ENCODE measurements at regions not wholly inside any gene's neighbourhood (a gene's known extent, or its start where the extent isn't known, plus 50 kb on each side); places are given as distances from the start of the nearest gene placed in this dataset.

DNA sequence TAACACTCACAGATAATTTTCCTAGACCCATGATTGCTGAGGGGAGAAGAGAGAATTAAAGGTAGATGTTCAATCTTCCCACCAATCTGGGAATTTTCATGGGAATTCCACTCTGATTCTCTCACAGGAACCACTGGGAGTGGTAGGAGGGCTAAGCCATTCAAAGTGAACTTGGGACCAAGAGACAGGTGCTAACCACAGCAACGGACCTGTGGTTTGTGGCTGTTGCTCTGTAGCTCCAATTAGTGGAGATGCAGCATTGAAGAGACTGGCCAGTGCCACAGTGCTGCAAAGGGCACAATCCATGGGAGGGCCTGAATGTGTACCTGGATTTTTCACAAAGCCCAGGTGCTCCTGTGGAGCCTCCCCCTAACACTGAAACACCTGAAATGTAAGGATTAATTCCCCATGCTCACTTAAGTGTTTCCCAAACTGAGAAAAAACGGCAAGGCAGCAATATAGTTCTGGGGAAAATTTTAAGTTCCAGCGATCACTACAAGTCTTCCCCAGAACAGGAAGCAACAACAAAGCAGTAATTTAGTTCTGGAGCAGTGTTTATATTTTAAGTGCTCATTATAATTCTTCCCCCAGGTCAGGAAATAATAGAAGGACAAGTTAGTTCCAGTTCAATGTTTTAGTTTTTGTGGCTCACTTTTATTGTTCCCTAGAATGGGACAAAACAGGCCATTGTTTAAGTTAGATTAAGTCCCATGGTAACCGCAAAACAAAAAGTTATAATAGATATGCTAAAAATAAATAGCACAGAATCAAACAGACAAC is 1045.8 kb downstream of the CNTNAP5 start:
- no peak for DNase-seq (ENCODE audit: low spot score)

DNA sequence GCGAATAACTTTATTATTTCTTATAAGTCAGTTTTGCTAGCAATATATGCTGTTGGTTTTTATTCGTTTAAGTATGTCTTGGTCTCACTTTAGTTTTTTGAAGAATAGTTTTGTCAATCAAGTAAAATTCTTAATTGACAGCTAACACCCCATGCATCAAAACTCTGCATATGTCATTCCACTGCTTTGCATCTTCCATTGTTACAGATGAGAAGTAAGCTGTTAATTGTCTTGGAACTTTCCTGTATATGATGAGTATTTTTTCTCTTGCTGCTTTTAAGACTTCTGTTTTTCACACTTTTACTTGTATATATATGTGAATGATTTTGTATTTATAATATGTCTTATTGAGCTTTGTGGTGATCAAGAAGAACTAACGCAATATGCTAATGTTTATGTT is 1048.4 kb downstream of the CNTNAP5 start:
- no peak for DNase-seq (ENCODE audit: low spot score)

DNA sequence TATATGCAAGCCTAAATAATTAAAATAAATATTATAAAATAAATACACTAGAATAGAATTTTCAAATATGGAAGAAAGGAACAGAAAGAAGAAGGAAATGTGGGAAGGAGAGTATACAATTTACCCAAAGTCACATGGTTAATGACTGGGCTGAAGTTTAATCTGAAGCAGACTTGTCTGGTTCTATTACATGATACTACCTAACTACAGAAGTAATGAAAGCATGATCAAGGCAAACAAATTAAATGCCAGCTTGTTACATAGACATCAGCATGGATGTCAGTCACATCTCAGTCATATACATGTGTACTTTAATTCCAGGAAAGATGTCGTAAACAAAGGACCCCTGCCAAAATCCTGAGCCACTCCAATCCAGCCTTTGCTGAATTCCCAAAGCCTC is 1060.8 kb downstream of the CNTNAP5 start:
- no peak for DNase-seq (ENCODE audit: low spot score)

DNA sequence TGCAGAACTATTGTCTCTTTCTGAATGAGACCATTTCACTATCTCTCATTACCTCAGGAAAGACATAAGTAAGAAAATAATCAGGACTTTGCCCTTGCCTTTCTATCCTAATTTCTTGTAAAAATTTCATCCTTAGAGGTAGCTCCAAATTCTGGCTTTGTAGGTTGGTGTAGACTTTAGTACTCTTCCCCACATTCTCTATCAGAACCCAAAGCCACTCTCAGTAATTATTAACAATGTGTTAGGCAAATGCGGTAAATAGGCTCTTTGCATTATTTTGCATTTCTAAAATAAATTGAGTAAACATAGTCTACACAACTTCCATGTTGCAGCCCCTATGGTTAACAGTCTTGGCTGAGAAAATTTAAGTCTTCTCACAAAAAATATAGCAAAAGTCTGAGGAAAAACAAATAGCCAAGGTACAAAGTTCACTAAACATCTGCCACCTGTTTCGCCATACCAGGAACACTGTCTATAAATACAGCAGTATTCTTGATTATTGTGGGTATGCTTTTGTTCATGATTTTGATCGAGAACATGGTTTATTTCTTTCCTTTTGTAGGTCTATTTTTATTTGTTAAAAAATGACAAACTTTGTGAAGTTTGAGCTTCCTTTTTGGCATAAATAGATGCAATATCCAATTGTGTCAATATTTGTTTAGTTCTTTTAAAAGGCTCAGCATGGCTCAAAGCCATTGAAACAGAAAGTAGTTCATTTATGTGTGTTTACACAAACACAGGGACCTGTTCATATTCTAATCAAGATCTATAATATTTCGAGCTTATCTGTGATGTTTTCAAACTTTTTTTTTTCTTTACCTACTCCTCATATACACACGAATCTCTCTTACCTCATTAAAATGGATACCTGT is 1061.5 kb downstream of the CNTNAP5 start:
- DNase-seq (ENCODE audit: low spot score), result no peak

DNA sequence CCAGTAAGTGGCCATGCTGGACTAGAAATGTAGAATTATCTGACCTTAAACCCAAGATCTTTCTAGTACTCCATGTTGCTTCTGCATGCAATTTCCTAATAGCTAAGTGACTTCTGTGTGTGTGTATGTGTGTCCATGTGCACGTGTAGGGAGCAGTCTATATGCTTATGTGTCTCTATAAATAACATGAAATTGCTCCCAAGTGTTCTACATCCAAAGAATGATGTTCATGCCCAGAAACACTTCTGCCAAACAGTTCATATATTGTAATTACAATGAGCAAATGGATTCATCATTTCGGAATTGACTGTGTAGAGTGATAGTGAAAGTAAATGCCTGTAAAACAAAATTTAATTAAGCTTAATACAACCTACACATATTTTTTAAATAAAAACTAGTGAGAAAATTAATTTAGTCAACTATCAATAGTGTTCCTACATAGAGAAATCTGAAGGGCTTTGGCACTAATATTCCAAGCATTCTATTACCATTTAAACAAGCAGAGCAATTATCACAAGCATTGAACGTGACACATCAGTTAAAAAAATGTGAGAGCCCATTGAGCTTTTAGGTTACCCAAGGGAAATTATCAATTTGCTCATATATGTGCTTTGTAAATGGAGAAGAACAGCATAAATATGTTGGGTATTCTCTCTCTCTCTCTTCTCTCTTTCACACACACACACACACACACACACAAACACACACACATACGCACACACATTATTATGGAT is 1067.4 kb downstream of the CNTNAP5 start:
- no peak for DNase-seq (ENCODE audit: low spot score)

DNA sequence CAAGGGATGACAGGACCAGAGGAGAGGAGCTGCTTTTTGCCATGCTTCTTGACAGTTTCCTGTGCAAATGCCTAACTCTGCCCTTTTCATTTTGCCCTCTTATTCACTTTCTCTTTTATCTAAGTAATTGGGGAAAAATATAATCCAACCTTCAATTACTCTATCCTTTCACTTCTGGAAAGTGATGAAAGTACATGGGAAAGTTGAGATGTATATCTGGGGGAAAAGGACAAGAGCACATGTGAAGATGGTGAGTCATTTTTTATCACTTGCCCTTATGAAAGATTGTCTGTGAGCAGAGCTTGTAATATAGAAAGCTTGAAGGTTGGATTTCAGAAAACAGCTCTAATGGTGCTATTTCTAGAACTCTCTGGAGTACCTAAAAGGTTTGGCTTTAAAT is 1070.7 kb downstream of the CNTNAP5 start:
- DNase-seq (ENCODE audit: low spot score), result no peak

DNA sequence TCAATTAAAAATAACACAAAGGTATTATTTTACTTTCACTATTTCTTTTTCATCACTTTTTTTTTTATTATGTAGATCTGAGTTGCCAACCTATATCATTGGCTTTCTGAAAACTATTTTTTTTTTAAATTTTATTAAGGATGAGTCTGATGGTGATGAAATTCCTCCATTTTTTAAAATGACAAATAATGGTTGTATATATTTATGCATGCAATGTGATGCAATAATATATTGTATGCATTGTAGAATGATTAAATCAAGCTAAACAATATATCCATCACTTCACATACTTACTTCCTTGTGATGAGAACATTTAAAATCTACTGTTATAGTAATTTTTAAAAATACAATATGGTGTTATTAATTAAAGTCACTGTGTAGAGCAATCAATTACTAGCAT is 1081.6 kb downstream of the CNTNAP5 start:
- no peak for DNase-seq (ENCODE audit: low spot score)

DNA sequence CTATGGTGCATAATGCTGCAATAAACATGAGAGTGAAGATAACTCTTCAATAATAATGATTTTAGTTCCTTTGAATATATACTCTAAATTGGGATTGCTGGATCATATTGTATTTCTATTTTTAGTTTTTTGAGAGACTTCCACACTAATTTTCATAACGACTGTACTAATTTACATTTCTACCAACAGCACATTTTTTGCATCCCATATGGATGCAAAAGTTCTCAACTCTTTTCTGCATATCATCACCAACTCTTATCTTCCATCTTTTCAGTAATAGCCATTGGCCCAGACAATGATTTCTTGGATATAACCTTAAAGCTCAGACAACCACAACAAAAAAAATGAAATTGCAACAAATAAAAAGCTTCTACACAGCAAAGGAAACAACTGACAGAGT is 1082.4 kb downstream of the CNTNAP5 start:
- DNase-seq (ENCODE audit: low spot score), result no peak

DNA sequence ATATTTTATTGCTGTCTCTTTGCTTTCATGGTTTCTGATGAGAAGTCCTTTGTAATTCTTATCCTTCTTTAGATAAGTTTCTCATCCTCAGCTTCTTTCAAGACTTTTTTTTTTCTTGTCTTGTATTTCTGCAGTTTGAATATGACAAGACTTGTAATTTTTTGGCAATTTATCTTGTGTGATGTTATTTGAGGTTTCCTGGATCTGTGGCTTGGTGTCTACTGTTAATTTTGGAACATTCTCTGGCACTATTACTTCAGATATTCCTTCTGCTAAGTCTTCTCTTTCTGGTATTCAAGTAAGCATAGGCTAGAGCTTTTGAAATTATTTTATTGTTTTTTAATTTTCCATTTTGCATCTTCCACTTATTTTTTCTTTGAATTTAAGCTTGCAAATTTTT is 1083.2 kb downstream of the CNTNAP5 start:
- DNase-seq (ENCODE audit: low spot score), result no peak

DNA sequence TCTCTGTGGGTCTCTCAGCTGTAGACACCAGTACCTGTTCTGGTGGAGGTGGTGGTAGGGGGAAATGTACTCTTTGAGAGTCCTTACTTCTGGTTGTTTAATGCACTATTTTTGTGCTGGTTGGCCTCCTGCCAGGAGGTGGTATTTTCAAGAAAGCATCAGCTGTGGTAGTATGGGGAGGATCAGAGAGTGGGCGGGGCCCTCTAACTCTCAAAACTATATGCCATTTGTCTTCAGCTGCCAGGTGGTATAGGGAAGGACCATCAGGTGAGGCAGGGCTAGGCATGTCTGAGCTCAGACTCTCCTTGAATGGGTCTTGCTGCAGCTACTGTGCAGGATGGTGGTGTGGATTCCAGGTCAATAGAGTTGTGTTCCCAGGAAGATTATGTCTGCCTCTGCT is 1100.8 kb downstream of the CNTNAP5 start:
- no peak for DNase-seq (ENCODE audit: low spot score)

DNA sequence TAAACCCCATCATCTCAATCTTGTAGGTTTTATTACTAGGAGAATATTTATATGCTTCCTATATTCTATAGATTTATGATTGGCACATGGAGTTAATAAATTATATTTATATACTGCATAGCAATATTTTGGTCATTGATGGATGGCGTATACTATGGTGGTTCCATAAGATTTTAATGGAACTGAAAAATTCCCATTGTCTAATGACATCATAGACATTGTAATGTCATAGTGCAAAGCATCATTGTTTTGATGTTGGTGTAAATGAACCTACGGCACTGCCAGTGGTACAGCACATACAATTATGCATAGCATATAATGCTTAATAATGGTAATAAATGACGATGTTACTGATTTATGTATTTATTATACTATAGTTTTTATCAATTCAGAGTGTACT is 1135.9 kb downstream of the CNTNAP5 start:
- DNase-seq (ENCODE audit: low spot score), result no peak

DNA sequence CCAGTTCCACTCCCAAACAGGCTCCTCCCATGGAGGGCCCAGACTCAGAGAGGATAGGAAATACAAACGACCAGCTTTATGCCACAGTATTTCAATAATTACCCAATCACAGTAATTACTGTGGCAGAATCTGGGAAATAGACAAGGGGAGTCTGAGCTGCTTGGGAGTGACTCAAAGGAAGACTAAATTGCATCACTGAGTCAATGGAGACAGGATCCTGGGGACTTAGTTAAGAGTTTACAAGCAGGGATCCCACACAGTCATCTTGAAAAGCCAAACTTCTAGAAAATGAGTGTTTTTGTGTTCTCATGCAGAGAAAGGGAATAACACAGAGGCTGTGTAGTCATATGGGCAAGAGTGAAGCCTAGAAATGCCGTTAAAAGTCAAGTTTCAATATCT is 1142.1 kb downstream of the CNTNAP5 start:
- no peak for DNase-seq (ENCODE audit: low spot score)

DNA sequence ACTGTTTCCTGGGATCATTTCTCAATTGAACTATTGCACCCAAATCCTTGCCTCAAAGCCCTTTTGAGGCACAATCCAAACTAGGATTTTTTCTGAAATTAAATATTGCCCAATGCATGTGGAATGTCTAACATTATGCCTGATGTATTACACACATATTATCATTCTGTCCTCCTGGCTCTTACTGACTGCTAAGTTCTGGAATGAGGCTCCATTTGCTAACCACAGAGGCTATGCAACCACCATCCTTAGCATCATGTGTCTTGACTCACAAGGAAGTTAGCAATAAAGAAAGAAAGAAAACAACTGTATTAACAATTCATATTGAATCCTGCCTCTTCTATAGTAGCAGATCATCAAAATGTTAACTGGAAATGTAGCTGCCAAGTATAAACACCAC is 1142.7 kb downstream of the CNTNAP5 start:
- DNase-seq (ENCODE audit: low spot score), result no peak

DNA sequence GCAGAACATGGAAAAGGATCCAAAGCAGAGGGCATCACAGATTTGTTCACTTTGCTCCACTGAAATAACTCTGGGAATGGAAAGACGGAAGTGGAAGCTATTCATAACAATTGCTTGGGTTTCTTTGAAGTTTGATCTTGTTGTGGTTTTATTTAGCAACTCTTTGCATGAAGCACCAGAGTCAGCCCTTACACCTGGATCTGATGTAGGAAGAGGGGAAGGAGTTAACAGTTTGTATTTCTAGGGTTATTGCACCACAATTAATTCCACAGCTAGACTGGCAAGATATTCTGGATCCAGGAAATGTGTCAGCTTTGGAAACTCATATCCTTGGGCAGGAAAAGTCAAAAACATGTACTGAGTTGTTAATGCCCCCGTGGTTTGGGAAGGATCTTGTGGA is 1143.4 kb downstream of the CNTNAP5 start:
- no peak for DNase-seq (ENCODE audit: low spot score)

DNA sequence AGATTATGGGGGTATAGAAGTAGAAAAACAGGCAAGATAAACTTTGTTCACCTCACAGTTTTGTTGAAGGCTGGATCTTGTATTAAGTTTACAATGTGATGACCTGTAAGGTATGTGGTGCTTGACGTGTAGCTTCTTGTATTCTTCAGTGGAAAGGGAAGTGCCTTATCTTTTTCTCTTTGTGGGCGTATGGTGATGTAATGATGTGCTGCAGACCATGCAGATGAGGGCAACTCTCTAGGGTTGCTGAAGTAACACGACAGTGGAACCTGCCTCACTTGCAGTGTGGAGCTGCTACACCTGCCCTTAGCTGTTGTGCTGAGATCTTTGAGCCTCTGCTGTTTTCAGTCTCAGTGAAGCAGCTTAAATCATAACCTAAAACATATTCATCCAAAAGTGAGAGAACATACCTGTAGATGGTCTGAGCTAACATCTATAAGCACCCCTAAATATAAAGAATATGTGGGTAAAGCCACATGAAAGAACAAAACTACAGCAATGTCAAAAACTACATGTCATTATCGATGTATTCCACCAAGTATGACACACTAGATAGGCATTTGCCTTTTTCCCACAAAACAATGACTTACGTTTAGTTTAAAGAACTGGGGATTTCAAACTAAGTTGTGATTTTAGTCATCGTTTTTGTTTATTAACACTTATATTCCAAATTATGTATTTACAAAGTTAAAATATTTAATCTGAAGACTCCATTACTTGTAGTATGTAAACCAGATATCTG is 1144.1 kb downstream of the CNTNAP5 start:
- DNase-seq (ENCODE audit: low spot score), result no peak

DNA sequence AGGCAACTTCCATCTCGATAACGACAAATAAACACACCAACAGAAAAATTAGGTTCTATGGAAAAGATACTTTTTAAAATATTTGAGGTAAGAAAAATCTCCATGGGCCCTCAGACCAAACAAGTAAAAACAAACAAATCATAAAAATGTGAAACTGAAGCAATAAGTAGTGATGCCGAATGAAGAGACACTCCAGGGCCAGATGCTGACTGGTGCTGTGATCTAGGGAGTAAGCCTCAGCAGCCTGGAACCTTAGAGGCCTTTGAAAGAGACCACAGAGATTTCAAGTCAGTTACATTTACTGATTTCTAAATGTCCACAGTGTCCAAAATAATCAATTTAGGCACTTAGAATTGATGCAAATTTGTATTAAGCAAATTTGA is 1144.7 kb downstream of the CNTNAP5 start:
- DNase-seq (ENCODE audit: low spot score), result no peak

DNA sequence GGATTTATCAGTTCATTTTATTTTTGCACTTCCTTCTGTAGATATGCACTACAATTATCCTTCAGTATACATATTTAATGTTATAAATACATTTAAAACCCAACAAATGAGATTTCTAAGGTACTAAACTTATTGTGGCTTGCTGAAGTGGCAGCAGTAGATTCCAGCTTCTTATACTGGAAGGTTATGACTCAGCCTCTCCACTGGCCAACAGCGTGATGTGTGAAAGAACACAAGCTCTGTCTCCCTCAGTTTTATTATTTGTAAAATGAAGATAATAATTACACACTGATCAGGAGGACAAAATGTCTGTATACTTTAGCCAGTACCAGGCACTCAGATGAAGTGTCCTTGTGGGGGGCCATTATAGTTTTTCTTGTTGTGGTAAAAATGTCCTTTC is 1147.1 kb downstream of the CNTNAP5 start:
- DNase-seq (ENCODE audit: low spot score), result no peak

DNA sequence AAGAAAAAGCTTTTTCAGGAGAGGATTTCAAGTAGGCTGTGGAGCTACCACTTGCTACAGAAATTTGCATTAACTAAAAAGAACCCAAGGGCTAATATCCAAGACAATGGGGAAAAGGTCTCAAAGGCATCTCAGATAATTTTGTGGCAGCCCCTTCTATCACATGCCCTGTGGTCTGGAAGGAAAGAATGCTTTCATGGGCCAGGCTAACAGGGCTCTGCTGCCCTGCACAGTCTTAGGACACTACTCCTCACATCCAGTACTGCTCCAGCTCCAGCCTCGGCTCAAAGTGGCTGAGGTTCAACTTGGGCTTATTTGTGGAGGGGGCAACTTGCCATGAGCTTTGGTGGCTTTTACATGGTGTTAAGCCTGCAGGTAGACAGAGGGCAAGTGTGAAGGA is 1150.3 kb downstream of the CNTNAP5 start:
- no peak for DNase-seq (ENCODE audit: low spot score)

DNA sequence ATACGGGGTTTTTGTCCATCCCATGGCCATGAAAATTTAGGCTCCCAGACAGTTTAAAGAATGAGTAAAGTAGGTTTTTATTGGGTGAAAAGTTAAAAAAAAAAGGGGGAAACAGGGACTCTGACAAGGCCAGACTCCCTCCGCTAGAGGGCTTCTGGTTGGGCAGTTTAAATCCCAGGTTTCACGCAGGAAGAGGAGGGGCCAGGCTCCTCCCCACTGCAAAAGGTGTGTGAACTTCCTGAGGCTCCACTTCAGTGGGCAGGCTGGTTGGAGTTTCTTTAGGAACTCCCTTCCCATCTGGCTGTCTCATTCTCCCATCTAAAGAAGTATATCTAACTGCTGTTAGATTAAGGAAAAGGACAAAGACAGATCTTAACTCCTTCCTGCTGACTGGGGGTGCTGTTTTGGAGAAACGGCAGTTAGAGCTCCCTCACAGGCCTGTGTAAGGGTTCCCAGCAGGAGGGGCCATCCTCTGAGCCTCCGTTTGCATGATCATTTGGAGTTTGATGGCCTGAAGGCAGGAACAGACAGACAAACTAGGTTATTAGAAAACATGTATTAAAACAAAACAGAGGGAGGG is 1160.7 kb downstream of the CNTNAP5 start:
- no peak for DNase-seq (ENCODE audit: low spot score)

DNA sequence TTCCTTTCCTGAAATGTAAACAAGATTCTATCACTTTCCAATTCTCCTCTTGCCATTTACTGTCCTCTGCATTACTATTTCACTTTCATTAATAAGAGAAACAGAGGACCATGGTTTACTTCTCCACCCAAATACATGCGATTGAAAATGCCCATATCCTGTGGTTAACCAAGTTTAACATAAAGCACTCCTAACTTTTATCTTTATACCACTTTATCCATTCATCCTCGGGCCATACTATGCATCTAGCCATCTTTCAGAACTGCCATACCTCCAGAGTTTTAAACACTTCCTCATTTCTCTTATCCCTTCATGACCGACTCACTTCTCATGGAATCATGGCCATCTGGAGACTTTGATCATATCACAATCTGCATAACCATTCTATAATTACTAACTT is 1182.3 kb downstream of the CNTNAP5 start:
- no peak for DNase-seq (ENCODE audit: low spot score)

DNA sequence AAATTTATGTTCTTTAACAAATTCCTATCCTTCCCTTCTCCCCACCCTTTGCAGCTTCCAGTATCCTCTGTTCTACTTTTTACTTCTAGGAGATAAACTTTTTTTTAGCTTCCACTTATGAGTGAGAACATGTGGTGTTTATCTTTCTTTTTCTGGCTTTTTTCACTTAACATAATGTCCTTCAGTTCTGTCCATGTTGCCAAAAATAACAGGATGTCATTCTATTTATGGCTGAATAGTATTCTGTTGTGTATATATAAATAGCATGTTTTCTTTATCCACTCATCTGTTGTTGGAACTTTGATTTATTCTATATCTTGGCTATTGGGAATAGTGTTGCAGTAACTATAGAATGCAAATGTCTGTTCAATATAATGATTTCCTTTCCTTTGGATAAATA is 1191.2 kb downstream of the CNTNAP5 start:
- DNase-seq (ENCODE audit: low spot score), result no peak

DNA sequence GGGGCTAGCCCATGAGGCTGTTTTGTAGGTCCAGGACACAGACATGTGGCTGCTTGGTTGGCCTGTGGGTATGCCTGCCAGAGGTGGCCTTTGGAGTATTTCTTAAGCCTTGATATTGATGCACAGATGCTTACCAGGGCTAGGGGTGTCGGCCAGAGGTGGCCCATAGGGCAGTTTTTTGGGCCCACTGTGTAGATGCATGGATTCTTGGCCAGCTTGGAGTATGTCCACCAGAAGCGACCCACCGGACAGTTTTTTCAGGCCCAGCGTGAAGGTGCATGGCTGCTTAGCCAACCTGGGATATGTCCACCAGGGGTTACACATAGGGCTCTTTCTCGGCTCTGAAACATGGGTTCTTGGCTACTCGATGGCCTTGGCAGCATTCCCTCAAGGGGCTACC is 1199.1 kb downstream of the CNTNAP5 start:
- DNase-seq (ENCODE audit: low spot score), result no peak

Measured in CD4-positive, alpha-beta T cell treated with Interleukin-6 at 100 ng/mL for 8 hours (primary cell).